GM18907 (cell line): ENCODE measurements at regions not wholly inside any gene's neighbourhood (a gene's known extent, or its start where the extent isn't known, plus 50 kb on each side); places are given as distances from the start of the nearest gene placed in this dataset.
"Not testable (repeated sequence)": the region's sequence is repeated elsewhere in the genome, so short reads cannot be mapped to it uniquely, and the experiment has no call there.

Experiments used
- ATAC-seq: cut with Tn5 transposase; IDR thresholded peaks from one replicate; pipeline ENCODE4 v1.9.1; 2021; ENCODE audit warnings: mild to moderate bottlenecking, moderate library complexity; ENCODE audit not compliant: unreplicated experiment

GRCh38 chr20:7155282-7155681 is 387.8 kb downstream of the BMP2 start:
- ATAC-seq: no peak

- ATAC-seq: no peak
Measured at GRCh38 chr20:7155794-7156193, 388.3 kb downstream of the BMP2 start.

- no peak for ATAC-seq
Measured at GRCh38 chr20:7159903-7160302, 392.4 kb downstream of the BMP2 start.

- no peak for ATAC-seq
Measured at GRCh38 chr20:7161690-7162089, 394.2 kb downstream of the BMP2 start.

- ATAC-seq: no peak
Measured at GRCh38 chr20:7171911-7172310, 404.4 kb downstream of the BMP2 start.

- no peak for ATAC-seq
Measured at GRCh38 chr20:7174554-7174953, 407.1 kb downstream of the BMP2 start.

GRCh38 chr20:7175827-7176226 is 408.3 kb downstream of the BMP2 start:
- ATAC-seq: not testable (repeated sequence)

GRCh38 chr20:7178004-7178403 is 410.5 kb downstream of the BMP2 start:
- no peak for ATAC-seq

- ATAC-seq: no peak
Measured at GRCh38 chr20:7180256-7181045, 413.0 kb downstream of the BMP2 start.

GRCh38 chr20:7189231-7189630 is 421.7 kb downstream of the BMP2 start:
- no peak for ATAC-seq

- ATAC-seq: no peak
Measured at GRCh38 chr20:7193681-7194080, 426.2 kb downstream of the BMP2 start.

GRCh38 chr20:7195704-7196103 is 428.2 kb downstream of the BMP2 start:
- no peak for ATAC-seq

GRCh38 chr20:7196481-7196880 is 429.0 kb downstream of the BMP2 start:
- ATAC-seq: no peak

GRCh38 chr20:7199861-7200260 is 432.4 kb downstream of the BMP2 start:
- no peak for ATAC-seq

GRCh38 chr20:7207186-7207798 is 439.8 kb downstream of the BMP2 start:
- no peak for ATAC-seq

- ATAC-seq: no peak
Measured at GRCh38 chr20:7210910-7211309, 443.4 kb downstream of the BMP2 start.

- ATAC-seq: no peak
Measured at GRCh38 chr20:7214081-7214740, 446.7 kb downstream of the BMP2 start.

GRCh38 chr20:7217606-7218005 is 450.1 kb downstream of the BMP2 start:
- ATAC-seq: no peak

- no peak for ATAC-seq
Measured at GRCh38 chr20:7220755-7221154, 453.3 kb downstream of the BMP2 start.

- no peak for ATAC-seq
Measured at GRCh38 chr20:7226156-7226555, 458.7 kb downstream of the BMP2 start.

- ATAC-seq: peak; percentile 98
Measured at GRCh38 chr20:7231303-7231702, 463.8 kb downstream of the BMP2 start.

- ATAC-seq: no peak
Measured at GRCh38 chr20:7232796-7233195, 465.3 kb downstream of the BMP2 start.
